GM18502 (cell line): ENCODE measurements at regions not wholly inside any gene's neighbourhood (a gene's known extent, or its start where the extent isn't known, plus 50 kb on each side); places are given as distances from the start of the nearest gene placed in this dataset.

Experiments used
- ATAC-seq: cut with Tn5 transposase; IDR thresholded peaks from one replicate; pipeline ENCODE4 v1.9.1; 2021; ENCODE audit warnings: mild to moderate bottlenecking; ENCODE audit not compliant: unreplicated experiment, poor library complexity

DNA sequence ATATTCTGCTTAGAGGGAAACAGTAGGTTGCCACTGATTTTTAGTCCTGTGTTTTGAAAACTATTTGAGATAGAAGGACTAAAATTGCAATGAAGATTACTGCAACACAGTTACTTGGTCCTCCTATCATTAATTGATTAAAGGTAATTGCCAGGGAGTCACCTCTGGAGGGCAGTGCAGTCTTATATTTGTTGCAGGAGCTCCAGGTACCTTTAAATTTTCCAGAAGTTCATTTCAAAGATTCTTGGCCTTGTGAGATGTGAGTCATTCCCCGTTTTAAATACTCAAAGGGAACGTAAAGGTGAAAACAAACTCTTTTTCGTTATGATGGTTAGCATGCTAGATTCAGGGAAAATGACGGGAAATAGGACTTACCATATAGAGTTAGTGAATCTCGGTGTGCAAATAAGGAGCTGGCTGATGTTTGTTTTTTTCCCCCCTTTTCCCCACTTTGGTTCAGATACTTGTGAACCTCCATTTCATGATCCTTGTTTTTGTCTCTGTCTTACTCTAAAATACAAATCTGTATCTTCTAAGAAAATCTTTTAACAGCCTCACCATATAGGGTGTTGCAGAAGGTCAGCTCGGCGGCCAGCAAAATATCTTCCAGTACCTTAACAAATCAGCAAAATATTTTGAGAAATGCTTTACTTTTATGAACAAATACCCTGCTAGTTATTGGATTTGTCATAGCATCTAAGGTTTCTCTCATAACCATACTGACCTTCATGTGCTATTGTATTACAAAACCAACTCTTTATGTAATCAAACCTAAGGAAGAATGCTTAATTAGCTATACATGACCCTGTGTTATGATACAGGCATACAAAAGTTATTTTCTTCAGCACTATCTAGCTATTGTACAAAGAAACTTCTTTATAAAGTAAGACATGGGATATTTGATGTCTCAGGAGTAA is 143.0 kb upstream of the HDAC9 start:
- ATAC-seq: peak; percentile 76

GRCh38 chr7:18353339-18353738 is 142.2 kb upstream of the HDAC9 start:
- no peak for ATAC-seq

DNA sequence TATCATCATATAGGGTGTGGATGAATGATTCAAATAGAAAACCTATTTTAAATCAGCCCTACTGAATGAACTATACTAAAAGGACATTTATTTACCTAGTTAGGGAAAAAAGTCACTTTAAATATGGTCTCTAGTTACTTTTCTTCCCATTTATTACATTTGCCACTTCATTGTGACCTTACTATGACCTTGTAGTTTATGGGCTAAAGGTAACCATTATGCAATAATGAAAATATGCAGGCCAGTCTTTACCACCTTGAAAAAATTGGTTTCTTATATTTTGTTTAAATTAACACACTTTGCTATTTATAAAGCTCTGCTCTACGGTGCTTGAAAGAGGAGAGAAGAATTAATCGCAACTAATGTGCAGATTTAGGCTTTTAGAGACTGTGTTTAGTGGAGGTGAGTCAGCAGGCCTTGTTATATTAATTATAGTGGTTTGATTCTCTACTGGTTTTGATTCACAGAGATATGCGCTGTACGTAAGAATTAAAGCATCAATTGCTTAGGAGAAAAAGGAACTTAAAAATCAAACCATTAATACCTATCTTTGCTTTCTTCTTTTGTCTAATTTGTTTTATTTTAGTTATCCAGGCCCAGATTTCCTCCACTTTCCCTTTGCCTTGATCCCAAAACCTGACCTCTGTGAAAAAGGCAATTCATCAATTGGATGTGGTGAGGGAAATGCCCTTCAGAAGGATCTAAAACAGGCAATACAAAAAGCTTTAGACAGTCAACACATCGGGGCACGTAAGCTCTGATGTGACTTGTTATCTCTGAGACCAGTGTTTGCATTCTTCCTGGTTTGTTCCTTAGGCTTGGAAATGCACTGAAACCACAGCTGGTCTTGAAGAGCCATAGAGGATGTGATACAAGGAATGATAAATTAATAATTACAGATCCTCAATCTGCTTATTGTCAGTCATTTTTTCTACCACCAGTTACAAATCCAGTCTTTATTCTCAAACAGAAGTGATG is 141.2 kb upstream of the HDAC9 start:
- no peak for ATAC-seq

DNA sequence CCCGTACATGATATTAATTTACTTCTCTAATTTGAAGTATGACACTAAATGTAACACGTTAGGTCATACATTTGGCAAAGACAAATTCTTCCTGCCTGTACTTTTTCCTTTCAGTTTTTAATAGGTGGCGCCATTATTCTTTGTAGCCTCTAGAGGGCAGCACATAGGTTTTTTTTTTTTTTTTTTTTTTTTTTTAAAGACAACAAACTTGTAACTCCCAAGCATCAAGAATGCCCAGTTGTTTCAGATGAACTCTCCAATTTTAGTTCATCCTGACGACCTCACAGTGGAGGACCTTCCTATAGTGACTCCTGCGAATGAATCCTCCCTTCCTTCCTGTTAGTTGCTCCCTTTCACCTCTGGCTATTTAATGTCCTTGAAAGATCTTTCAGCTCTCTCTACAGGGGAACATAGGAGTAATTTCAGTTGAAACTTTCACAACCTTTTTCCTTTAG is 139.3 kb upstream of the HDAC9 start:
- peak; percentile 47 for ATAC-seq

DNA sequence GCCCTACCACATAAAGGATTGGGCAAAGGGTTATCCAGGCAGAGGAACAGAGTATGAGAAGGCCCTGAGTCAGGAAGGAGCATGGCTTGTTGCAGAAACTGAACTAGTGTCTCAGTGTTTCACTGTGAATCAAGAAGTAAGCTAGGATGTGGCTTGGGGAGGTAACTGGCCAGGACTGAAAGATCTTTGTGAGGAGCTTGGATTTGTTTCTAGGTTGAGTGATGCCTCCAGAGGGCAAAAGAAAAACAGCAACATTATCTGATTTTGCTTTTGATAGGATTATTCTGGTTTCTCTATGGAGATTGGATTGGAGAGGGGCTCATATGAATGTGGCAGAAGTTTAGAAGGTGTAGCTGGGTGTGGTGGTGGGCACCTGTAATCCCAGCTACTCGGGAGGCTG is 137.9 kb upstream of the HDAC9 start:
- ATAC-seq: peak; percentile 49

DNA sequence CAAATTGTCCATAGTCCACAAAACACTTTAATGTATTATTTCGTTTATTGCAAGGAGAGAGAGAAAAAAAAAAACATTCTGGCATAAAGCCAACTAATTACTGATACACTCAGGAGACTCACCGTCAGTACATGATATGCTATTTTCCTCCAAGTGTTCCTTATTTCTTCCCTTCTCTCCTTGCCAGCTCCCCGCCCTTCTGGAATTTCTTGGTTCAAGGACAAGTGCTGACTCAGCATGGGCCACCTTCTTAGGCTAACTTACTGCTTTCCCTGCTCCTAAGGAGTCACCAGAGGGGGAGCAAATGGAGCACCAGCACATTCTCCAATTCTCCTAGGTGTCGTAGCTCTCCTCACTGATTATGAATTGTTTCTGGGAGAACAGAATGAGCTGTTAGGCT is 133.8 kb upstream of the HDAC9 start:
- no peak for ATAC-seq

DNA sequence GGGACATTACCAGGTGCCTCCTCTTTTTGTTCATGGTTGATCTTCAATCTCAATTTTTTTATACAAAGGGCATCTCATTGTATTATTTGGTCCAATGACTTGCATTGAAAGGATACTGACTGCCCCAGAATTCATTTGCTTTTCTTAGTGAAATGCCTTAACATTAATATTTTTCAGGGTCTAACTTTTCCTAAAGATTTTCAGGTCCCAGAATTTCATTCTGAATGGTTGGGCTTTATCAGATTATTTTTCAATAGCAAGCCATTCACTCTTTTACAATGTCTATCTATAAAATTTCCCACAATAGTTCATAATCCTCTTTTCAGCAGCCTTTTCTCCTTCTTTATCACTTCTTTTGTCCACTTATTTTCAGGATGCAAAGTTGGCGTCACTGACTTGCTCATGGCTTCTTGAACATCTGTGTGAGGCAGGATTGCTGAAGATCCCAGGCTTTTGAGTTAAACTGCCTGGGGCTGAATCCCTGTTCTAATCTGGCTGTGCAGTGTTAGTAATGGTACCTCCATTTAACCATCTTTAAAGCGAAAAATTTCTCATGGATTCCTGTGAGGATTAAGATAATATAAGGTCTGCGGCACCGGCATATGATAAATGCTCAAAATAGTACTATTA is 131.7 kb upstream of the HDAC9 start:
- no peak for ATAC-seq

DNA sequence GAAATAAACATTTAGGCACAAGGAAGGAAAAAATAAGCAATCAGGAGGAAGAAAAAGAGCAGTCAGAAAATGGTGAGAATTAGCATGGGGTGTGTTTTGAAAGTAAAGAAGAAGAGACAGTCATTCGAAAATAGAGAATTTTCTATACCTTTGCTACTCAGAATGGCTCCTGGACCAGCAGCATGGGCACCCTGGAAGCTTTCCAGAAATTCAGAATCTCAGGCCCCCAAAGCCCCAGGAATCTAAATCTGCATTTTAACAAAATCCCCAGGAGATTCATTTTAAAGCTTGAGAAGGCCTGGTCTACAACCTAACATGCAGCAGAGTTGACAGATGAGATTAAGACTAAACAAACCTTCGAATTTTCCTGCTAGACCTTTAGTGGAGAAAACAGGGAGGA is 131.2 kb upstream of the HDAC9 start:
- ATAC-seq: no peak

DNA sequence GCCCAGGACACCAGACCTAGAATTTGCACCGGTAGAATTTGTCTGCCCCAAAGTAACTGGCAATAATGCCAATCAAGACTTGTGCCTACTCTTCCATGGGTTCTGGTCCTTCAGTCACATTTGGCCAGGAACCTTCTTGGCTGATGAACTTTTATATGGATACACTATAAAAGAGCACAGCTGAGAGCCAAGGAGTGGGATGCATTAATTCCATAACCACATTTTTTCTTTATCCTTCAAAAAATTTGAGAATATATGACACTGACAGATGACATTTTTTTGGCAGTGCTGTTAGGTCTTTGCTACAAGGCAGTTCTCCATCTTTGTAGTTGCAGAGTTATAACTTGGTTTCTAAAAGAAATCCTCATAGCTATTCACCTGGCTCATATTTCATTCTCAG is 129.2 kb upstream of the HDAC9 start:
- ATAC-seq: no peak

DNA sequence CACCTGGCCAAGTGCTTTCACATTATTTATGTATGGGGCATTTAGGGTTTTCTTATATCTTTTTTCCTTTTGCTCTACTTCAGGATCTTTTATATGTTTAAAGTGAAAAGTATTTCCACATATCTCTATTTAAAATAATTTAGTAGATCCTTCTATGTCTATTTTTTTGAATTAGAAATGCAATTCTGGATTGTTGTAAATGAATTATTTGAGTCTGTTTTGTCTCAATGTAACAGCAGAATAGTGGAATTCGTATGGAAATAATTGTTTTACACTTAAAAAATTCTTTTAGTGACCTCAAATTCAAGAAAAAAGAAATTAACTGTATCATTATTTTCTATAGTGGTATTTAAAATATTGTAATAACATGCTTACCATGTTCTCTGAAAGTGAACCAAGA is 126.5 kb upstream of the HDAC9 start:
- no peak for ATAC-seq

DNA sequence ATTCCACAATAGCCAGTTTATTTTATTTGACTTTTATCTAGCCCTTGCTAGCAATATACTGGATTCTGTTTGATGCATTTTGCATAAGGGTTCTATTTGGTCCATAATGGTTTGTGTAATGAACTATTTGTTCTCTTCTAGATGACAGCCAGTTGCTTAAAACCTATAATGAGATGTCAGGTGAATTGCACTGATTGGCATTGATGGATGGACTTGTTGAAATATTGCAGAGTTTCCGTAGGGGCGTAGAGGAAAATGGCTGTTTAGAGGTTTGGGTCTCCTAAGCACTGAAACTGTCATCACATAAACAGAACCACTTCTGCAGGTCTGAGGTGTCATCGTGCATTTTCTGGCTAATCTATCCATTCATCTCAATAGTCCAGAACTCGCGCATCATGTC is 124.9 kb upstream of the HDAC9 start:
- ATAC-seq: no peak

DNA sequence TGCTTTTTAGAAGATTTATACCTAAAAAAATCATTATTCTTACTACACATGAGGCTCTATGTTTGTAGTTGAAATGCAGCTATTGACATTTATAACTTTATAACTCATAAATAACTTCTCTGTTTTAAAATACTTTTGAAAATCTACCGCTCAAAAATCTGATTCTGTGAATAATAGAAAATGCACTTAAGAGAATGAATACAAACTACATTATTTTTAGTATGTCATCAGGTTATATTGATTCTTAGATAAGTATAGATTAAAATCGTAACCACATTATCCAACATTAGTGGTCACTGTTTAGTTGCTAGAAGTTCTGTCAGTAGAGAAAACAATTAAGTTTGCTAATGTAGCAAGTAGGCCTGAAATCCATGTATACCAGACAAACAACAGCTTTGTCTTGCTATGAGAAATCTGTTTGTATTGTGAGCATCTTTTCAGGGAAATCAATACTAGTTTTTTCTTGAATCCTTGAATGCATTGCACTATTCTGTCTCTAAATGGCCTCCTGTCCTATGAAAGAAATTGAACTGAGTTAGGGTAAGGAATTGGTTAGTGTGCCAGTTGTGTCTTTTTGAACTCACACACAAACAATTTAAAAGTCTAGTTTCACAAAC is 116.5 kb upstream of the HDAC9 start:
- ATAC-seq: no peak

- ATAC-seq: no peak
Measured at GRCh38 chr7:18384491-18385143, 110.9 kb upstream of the HDAC9 start.

DNA sequence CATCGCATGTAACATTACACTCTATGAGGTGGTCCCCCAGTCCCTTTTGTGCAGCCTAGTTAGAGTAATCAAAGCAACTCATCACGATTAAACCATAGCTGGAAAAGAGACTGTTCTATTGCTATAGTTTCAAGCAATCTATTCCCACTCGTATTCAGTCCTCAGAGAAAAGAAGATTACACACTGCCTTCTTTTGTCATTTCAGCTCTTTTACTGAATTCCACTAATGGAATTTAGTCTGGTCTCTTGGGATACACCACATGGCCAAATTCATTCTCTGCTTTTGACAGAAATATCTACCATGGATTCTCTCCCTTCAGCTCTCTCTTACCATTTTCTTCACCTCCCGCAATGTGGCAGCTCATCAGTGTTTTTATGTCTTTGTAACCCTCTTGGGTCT is 108.9 kb upstream of the HDAC9 start:
- no peak for ATAC-seq

GRCh38 chr7:18387191-18387735 is 108.3 kb upstream of the HDAC9 start:
- no peak for ATAC-seq

DNA sequence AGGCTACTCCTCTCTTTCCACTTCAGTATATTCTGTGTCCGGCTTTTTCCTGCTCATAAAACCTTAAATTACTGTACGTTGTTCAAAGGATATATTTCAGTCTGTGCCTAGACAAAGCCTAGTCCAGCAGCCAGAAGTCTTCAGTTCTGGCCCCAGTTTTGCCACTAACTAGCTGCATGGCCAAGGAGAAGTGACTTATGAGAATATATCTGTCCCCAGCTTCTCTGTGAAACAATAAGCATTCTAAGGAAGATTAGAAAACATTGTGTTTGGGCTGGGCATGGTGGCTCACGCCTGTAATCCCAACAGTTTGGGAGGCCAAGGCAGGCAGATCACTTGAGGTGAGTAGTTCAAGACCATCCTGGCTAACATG is 105.0 kb upstream of the HDAC9 start:
- ATAC-seq: peak; percentile 48

DNA sequence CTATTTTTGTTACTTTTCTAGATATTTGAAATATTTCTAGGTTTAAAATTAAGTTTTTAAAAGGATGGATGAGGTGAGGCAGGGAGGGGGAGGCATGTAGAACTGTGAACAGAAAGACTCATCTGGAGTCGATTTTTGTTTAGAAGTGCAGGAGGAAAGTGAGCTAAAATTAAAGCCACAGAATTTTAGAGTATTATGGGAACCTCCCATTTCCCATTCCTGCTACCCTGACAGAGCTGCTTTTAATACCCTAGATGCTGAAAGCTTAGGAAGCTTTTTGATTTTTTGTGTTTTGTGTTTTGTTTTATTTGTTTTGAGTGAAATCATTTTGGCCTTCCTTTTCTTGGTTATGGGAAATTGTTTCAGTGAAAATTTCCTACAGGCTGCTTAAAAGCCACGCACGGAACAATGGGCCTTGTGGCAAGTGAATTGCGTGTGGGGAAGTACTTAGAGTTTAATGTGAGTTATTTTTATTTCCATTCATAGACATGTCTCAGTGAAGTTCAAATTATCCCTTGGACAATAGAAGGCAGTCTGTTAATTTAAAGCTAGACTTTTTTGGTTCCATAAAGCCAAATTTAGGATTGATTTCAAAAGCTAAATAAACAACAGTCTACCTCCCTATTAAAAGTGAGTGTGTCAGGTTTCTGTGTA is 102.0 kb upstream of the HDAC9 start:
- ATAC-seq: no peak

DNA sequence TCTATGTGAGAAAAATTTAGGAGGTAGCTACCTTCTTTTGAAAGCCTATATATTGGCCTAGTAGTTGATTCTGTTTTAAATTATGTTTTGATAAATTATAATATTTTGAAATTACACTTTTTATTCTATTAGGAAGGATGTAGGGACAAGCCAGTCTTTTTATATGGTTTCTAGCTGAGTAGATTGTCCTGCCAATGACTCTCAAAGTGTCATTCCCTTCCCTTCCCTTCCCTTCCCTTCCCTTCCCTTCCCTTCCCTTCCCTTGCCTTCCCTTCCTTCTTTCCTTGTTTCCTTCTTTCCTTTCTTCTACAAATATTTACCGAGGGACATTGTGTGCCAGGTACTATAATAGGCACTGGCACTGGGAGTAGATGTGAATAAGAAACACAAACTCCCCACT is 99.7 kb upstream of the HDAC9 start:
- ATAC-seq: no peak

DNA sequence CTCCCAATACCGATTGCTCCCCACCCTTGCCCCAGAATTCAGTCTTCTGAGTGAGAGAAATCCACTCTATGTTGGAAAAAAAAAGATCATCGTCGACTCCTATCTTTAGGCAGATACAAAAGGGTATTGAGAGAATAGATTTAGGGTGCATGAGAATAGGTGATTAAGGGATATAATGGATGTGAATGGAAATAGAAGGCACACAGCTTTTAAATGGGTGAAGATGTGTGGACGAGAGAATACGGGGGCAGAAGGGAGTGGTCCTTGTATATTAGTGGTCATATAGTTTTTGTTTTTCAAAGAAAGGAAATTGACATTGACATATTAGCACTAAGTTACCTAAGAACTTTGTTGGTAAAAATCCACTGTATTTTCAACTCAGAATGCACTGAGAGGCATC is 98.6 kb upstream of the HDAC9 start:
- no peak for ATAC-seq
